ENCODE measurements at regions not wholly inside any gene's neighbourhood (a gene's known extent, or its start where the extent isn't known, plus 50 kb on each side); places are given as distances from the start of the nearest gene placed in this dataset.
A peak's percentile ranks its signal among the peaks of the same experiment; 100 is the strongest.

GRCh38 chr11:45082744-45083543 lies 63.5 kb upstream of the PRDM11 start:
- no peak overlapping the region for H3K27ac ChIP-seq
- TF ChIP-seq ZFX (IDR thresholded peaks at IDR 0.05; ENCODE audit: borderline replicate concordance) (no peak), CTCF (IDR thresholded peaks at IDR 0.05) (no peak)

DNA sequence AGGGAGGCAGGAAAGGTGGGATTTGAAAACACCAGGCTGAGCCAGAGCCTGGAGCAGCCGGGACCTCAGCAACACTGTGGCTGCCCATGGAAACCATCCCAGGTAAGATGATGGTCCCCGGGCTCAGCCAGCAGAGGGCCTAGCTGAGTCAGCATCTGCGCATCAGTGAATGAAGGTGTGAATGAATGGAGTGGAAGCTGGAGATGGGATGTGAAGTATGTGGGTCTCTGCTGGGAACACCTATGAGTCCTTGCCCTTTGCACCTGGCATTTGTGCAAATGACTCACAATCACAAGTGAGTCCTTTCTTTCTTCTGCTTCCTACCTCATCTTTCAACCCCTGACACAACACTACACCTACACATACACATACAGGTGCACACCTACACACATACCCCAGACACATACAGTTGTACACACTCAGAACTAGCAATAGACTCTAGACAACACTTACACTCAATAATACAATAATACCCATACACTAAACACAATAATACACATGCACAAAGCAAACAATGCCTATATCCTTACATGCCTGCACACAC lies 62.8 kb upstream of the PRDM11 start:
- no peak overlapping the region for H3K27ac ChIP-seq
- TF ChIP-seq CTCF (IDR thresholded peaks at IDR 0.05): peak; percentile 72
- no peak for TF ChIP-seq ZFX (IDR thresholded peaks at IDR 0.05; ENCODE audit: borderline replicate concordance)

GRCh38 chr11:45085646-45086501 lies 60.6 kb upstream of the PRDM11 start:
- no peak overlapping the region for H3K27ac ChIP-seq
- TF ChIP-seq ZFX (IDR thresholded peaks at IDR 0.05; ENCODE audit: borderline replicate concordance) (no peak), CTCF (IDR thresholded peaks at IDR 0.05) (no peak)

GRCh38 chr11:45086526-45086925 lies 59.9 kb upstream of the PRDM11 start:
- TF ChIP-seq CTCF (IDR thresholded peaks at IDR 0.05) (no peak), ZFX (IDR thresholded peaks at IDR 0.05; ENCODE audit: borderline replicate concordance) (no peak)
- H3K27ac ChIP-seq: no peak overlapping the region

DNA sequence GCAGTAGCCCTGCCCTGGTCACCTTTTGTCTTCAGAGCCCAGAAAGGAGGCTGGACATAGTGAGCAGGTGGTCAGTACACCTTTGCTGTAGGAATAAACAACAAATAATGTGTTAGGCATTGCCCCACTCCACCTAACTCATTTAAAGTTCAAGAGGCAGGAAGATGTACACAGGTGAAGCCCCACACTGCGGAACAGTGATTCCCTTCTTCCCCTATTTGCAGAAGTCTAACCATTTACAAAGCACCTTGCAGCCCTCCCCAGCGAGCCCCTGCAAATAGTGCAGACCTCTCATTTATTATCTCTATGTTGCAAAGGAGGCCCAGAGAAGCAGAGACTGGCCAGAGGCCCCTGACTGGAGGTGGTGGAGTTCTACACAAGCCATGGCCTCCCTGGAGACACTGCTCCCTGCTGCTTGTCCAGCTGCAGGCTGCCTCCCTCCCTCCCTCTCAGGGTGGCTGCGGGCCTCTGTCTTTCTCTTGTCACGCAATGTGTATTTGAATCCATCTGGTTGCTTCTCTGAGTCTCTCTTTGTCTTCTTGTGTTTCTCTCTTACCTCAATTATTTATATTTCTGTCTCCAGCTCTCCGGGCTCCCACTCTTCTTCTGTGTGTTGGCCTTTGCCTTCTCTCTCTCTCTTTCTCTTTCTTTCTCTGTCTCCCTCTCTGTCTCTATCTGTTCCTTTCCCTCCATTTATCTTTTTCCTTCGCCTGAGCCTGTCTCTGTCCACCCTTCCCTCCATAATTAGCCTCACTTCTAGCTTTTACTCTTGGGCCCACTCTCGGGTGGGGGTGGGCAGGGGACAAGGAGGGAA lies 59.1 kb upstream of the PRDM11 start:
- TF ChIP-seq ZFX (IDR thresholded peaks at IDR 0.05; ENCODE audit: borderline replicate concordance) (no peak), CTCF (IDR thresholded peaks at IDR 0.05) (no peak)
- H3K27ac ChIP-seq: no peak overlapping the region

GRCh38 chr11:45087900-45088160 lies 58.6 kb upstream of the PRDM11 start:
- no peak overlapping the region for H3K27ac ChIP-seq

More at GRCh38 chr11:45087900-45088160, 58.6 kb upstream of the PRDM11 start:
- TF ChIP-seq CTCF (IDR thresholded peaks at IDR 0.05): no peak
- no peak for TF ChIP-seq ZFX (IDR thresholded peaks at IDR 0.05; ENCODE audit: borderline replicate concordance)

Data from 22Rv1 (cell line).